GM12865 (cell line): ENCODE measurements at regions not wholly inside any gene's neighbourhood (a gene's known extent, or its start where the extent isn't known, plus 50 kb on each side); places are given as distances from the start of the nearest gene placed in this dataset.

Experiments
- DNase-seq: peaks from one replicate; pipeline ENCODE4 v3.0.0; 2010; ENCODE audit warnings: low read depth
- H3K4me3 ChIP-seq: 2 replicates; pipeline ENCODE4 v1.5.1; 2011; ENCODE audit warnings: mild to moderate bottlenecking, low read depth, low read length, control low read depth
- CTCF ChIP-seq: IDR thresholded peaks from 2 replicates; pipeline ENCODE4 v1.5.1; 2011; ENCODE audit warnings: low read length, control low read depth, low read depth, inconsistent platforms; ENCODE audit not compliant: insufficient read depth; ENCODE audit errors: missing control alignments

GRCh38 chr6:153947808-153948447 is 91.1 kb upstream of the OPRM1 start:
- no peak overlapping the region for H3K4me3 ChIP-seq
- DNase-seq, result peak; percentile 18
- peak; percentile 92 for TF ChIP-seq CTCF

DNA sequence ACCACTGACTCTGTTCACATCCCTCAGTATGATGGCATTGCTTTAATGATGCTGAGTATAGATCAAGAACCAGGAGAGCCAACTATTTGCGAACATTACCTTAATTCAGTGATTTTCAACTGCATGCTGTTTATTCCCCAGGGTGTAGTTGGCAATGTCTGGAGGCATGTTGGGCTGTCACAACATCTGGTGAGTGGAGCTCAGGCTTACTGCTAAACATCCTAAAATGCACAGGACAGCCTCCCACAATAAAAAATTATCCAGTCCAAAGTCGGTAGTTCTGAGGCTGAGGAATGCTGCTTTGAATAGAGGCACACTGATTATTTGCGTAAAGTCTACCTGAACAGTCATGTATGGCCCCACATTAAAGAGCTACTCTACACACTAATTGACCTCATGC is 94.8 kb upstream of the OPRM1 start:
- no peak for TF ChIP-seq CTCF
- no peak for DNase-seq
- H3K4me3 ChIP-seq, result no peak overlapping the region

GRCh38 chr6:153942361-153942760 is 96.7 kb upstream of the OPRM1 start:
- TF ChIP-seq CTCF, result no peak
- DNase-seq, result peak; percentile 3
- H3K4me3 ChIP-seq, result no peak overlapping the region

DNA sequence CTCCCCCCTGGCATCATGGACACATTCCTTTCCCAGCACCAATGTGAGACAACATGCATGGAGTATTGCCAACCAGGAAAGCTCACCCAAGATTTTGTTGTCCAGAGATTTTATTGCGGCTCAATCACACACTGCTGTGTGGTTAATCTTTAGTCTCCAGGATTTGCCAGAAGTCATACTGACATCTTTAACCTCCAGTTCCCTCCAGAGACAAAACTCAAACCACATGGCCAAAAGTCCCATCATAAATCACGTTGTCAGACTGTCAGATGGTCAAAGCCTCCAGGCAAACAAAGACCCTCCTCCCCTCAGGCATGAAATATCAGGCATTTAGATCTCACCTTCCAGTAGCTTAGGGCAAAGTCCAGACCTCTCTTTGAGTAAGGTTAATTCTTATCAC is 97.3 kb upstream of the OPRM1 start:
- H3K4me3 ChIP-seq, result no peak overlapping the region
- no peak for TF ChIP-seq CTCF
- DNase-seq, result no peak

GRCh38 chr6:153938876-153939275 is 100.2 kb upstream of the OPRM1 start:
- no peak for TF ChIP-seq CTCF
- DNase-seq, result no peak
- no peak overlapping the region for H3K4me3 ChIP-seq

GRCh38 chr6:153931431-153931830 is 107.6 kb upstream of the OPRM1 start:
- H3K4me3 ChIP-seq, result no peak overlapping the region
- no peak for TF ChIP-seq CTCF
- DNase-seq, result no peak

DNA sequence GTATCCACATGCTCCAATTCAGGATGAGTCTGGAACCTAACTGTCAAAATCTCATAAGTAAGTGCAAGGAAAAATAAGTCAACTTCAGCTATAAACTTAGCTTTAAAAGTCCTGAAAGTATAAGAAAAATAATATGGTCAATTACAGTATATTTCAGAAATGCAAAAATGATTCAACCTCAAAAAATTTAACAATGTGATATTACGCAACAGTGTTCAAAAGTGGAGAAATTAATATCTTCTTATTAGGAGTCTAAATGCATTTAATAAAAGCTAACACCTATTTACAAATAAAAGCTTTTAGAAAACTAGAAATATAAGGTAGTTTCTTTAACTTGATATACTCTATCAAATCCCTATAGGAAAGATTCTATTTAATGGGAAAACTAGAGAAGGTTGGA is 111.2 kb upstream of the OPRM1 start:
- no peak for TF ChIP-seq CTCF
- H3K4me3 ChIP-seq, result no peak overlapping the region
- no peak for DNase-seq
